Astrocyte (in vitro differentiated cells and primary cell): ENCODE measurements at regions not wholly inside any gene's neighbourhood (a gene's known extent, or its start where the extent isn't known, plus 50 kb on each side); places are given as distances from the start of the nearest gene placed in this dataset.
"Not testable (repeated sequence)": the region's sequence is repeated elsewhere in the genome, so short reads cannot be mapped to it uniquely, and the experiment has no call there.

ENCODE experiments used
- EZH2 ChIP-seq: IDR thresholded peaks from 2 replicates; pipeline ENCODE4 v1.6.1; 2012; ENCODE audit warnings: mild to moderate bottlenecking, low read length, inconsistent platforms; ENCODE audit not compliant: insufficient read depth
- TF ChIP-seq, protein P1 (sequence below): IDR thresholded peaks from 2 replicates; pipeline ENCODE4 v1.5.1; 2011; ENCODE audit warnings: low read depth, mild to moderate bottlenecking, inconsistent platforms, low read length, moderate library complexity; ENCODE audit not compliant: insufficient read depth

DNA sequence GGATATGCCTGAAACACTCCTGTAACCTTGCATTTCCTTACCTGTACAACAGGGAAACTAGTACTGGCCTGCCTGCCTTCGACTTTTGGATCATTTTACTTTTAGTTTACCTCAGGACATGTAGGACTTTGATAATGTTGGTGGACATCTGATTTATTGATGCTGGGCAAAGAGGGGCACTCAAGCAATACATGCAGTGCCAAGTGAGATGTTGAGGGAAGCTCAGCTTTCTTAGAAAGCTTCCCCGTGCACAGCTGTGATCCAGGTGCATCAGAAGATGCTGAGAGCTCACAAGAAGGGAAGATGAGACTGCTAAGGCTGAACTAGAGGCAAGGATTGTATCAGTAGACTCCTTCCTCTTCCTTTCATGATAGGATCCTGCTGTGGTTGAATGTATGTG lies 336.2 kb upstream of the NCAM1 start:
- TF ChIP-seq, protein P1, sequence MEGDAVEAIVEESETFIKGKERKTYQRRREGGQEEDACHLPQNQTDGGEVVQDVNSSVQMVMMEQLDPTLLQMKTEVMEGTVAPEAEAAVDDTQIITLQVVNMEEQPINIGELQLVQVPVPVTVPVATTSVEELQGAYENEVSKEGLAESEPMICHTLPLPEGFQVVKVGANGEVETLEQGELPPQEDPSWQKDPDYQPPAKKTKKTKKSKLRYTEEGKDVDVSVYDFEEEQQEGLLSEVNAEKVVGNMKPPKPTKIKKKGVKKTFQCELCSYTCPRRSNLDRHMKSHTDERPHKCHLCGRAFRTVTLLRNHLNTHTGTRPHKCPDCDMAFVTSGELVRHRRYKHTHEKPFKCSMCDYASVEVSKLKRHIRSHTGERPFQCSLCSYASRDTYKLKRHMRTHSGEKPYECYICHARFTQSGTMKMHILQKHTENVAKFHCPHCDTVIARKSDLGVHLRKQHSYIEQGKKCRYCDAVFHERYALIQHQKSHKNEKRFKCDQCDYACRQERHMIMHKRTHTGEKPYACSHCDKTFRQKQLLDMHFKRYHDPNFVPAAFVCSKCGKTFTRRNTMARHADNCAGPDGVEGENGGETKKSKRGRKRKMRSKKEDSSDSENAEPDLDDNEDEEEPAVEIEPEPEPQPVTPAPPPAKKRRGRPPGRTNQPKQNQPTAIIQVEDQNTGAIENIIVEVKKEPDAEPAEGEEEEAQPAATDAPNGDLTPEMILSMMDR, result not testable (repeated sequence)
- TF ChIP-seq EZH2, result not testable (repeated sequence)
